Vagina (tissue), 2 donors: ENCODE measurements at regions not wholly inside any gene's neighbourhood (a gene's known extent, or its start where the extent isn't known, plus 50 kb on each side); places are given as distances from the start of the nearest gene placed in this dataset. TPM values are rescaled to one million over a fixed set of nuclear protein-coding genes. Genes with fewer than 3 reads are reported as not detected.

Experiments used
- DNase-seq, 2 donors: peaks; one replicate each; pipeline ENCODE4 v3.0.0-alpha.2; 2017; ENCODE audit errors: extremely low spot score in 2 of 2
- H3K27ac ChIP-seq: fragments of 200-600 bp; sonication (generic); one replicate; pipeline ENCODE4 v1.5.1; 2019
- H3K27me3 ChIP-seq: fragments of 200-600 bp; sonication (generic); one replicate; pipeline ENCODE4 v1.5.1; 2019
- H3K36me3 ChIP-seq, 2 donors: fragments of 200-600 bp; sonication (generic); one replicate each; pipeline ENCODE4 v1.5.1; 2017 to 2019
- H3K4me1 ChIP-seq: fragments of 200-600 bp; sonication (generic); one replicate; pipeline ENCODE4 v1.5.1; 2019
- H3K4me3 ChIP-seq, 2 donors: fragments of 200-600 bp; sonication (generic); 1 replicate in 1 of 2; 2 replicates in 1 of 2; pipeline ENCODE4 v1.5.1; 2016 to 2019
- H3K9me3 ChIP-seq: fragments of 200-600 bp; sonication (generic); one replicate; pipeline ENCODE4 v1.5.1; 2019
- CTCF ChIP-seq, 3 experiments: fragments of 450-650 bp in 2 of 3; fragments of 200-600 bp in 1 of 3; sonication (generic) in 1 of 3; IDR thresholded peaks; one replicate each; pipeline ENCODE4 v1.5.1; 2017 to 2019; ENCODE audit warnings: antibody characterized with exemption in 3 of 3, mild to moderate bottlenecking in 2 of 3, moderate library complexity in 2 of 3
- POLR2A ChIP-seq, 2 donors: fragments of 450-650 bp; IDR thresholded peaks; one replicate each; pipeline ENCODE4 v1.6.1; 2017; ENCODE audit warnings: antibody characterized with exemption in 2 of 2, mild to moderate bottlenecking in 2 of 2, moderate library complexity in 2 of 2
- POLR2AphosphoS5 ChIP-seq, 2 donors: sonication (generic); formaldehyde crosslinking; IDR thresholded peaks; one replicate each; pipeline ENCODE4 v1.9.0; 2017; ENCODE audit warnings: antibody characterized with exemption in 2 of 2, mild to moderate bottlenecking in 2 of 2, low read depth in 1 of 2; ENCODE audit not compliant: insufficient read depth in 1 of 2
- intact Hi-C: fragments of 100-400 bp; cut with DNase I; formaldehyde crosslinking; loops from one replicate; pipeline ENCODE4 v1.15.1; 2023
- small RNA-seq: library from RNA; depleted of rRNA; stranded (forward); fragments of <200 nt; gene quantifications from one replicate; pipeline ENCODE3, GENCODE V24; 2016

DNA sequence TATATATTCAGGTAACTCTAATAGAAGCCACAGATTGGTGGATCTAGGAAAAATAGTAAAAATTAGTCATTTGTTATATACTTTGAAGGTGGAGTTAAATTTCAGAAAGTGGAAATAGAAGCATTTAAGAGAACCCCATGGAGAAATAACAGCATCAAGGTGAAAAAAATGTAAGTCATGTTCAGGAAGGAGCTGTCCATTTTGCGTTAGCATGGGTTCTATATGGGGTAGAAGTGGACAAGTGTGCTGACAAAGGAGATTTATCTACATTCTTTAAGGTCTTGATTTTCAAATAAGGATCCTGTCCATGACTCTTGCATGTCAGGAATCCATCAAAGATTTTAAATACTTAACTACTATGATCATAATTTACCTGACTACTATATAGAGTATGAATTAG is 50.2 kb upstream of the ROBO1 start:
- intact Hi-C loops = no loop called here
- Histone ChIP-seq H3K4me3 (no peak overlapping the region), H3K4me1 (no peaks in the 10 kb centered on the region), H3K27me3 (no peaks in the 10 kb centered on the region), H3K9me3 (no peaks in the 10 kb centered on the region), H3K27ac (no peak overlapping the region), H3K36me3 (no peaks in the 10 kb centered on the region)
- DNase-seq = no peak
- no peak for TF ChIP-seq POLR2A (IDR thresholded peaks at IDR 0.05)
- TF ChIP-seq POLR2AphosphoS5 (IDR thresholded peaks at IDR 0.05; ENCODE audit: insufficient read depth in 1 of 2, low read depth in 1 of 2) = no peak
- TF ChIP-seq CTCF (IDR thresholded peaks at IDR 0.05) = no peak

Small RNAs in the stretch of these regions (small RNA-seq; reads per million reads assigned to genes)
- not detected for gene AC108740.1
